Cardiac fibroblast (primary cell): ENCODE measurements at regions not wholly inside any gene's neighbourhood (a gene's known extent, or its start where the extent isn't known, plus 50 kb on each side); places are given as distances from the start of the nearest gene placed in this dataset.

Experiments
- DNase-seq, 2 donors: peaks; one replicate each; pipeline versions ENCODE4 v3.0.0 to v3.0.0-alpha.2; 2010; ENCODE audit warnings: low read depth in 2 of 2
- H3K4me3 ChIP-seq, 2 donors: replicated peaks in 1 of 2; 1 replicate in 1 of 2; 2 replicates in 1 of 2; pipeline ENCODE4 v1.5.1; 2011; ENCODE audit warnings: low read depth in 2 of 2, low read length in 2 of 2, mild to moderate bottlenecking in 2 of 2, moderate library complexity in 1 of 2
- TF ChIP-seq, protein P1 (sequence below): IDR thresholded peaks from one replicate; pipeline ENCODE4 v1.5.1; 2011; ENCODE audit warnings: low read depth, mild to moderate bottlenecking, low read length, inconsistent platforms

DNA sequence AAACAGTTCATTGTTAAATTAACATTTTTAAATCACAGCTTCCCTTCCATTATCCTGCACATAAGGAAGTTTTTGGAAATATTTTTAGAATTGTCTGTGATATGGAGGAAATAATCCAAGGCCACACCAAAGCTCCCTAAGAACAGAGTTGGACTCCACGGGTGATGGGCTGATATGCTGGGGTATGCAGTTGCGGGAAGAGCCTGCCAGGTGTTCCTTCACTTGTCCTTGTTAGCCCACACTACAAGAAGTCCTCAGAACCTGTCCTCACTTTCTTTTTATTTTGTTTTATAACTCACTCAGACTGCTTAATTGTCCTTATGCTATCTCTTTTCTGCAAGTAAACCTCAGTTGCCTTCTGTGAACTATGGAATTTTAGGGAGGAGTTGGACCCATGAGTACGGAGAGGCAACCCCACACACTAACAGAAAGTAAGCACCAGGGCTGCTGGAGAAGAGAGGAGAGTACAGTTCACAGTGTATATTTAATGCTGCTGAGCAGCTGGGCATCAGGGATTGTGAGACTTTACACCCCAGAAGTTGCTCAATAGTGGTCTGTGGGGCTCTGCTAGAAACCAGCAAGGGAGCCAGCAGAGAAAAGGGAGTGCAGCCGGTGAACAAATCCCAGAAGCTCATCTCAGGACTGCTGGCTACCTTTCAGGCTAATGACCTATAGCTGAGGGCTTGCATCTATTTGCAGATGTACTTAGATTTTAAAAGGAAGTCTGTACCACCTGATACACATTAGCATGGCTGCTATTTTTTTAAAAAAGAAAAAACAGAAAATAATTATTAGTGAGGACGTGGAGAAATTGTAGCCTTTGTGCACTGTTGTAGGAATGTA lies 64.6 kb upstream of the FOXN2 start:
- no peak overlapping the region for H3K4me3 ChIP-seq
- DNase-seq = peak; percentile 49 to 71
- TF ChIP-seq, protein P1, sequence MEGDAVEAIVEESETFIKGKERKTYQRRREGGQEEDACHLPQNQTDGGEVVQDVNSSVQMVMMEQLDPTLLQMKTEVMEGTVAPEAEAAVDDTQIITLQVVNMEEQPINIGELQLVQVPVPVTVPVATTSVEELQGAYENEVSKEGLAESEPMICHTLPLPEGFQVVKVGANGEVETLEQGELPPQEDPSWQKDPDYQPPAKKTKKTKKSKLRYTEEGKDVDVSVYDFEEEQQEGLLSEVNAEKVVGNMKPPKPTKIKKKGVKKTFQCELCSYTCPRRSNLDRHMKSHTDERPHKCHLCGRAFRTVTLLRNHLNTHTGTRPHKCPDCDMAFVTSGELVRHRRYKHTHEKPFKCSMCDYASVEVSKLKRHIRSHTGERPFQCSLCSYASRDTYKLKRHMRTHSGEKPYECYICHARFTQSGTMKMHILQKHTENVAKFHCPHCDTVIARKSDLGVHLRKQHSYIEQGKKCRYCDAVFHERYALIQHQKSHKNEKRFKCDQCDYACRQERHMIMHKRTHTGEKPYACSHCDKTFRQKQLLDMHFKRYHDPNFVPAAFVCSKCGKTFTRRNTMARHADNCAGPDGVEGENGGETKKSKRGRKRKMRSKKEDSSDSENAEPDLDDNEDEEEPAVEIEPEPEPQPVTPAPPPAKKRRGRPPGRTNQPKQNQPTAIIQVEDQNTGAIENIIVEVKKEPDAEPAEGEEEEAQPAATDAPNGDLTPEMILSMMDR = no peak

DNA sequence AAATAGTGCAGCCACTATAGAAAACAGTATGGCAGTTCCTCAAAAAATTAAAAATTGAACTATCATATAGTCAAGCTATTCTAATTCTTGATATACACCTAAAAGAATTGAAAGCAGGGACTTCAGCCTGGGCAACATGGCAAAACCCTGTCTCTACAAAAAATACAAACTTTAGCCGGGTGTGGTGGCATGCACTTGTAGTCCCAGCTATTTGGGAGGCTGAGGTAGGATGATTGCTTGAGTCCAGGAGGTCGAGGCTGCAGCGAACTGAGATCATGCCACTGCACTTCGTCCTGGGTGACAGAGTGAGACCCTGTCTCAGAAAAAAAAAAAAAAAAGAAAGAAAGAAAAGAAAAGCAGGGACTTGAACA lies 64.0 kb upstream of the FOXN2 start:
- no peak overlapping the region for H3K4me3 ChIP-seq
- DNase-seq = no peak
- TF ChIP-seq, protein P1 = no peak

GRCh38 chr2:48250943-48251342 lies 63.5 kb upstream of the FOXN2 start:
- TF ChIP-seq, protein P1 = no peak
- peak; percentile 54 to 67 for DNase-seq

DNA sequence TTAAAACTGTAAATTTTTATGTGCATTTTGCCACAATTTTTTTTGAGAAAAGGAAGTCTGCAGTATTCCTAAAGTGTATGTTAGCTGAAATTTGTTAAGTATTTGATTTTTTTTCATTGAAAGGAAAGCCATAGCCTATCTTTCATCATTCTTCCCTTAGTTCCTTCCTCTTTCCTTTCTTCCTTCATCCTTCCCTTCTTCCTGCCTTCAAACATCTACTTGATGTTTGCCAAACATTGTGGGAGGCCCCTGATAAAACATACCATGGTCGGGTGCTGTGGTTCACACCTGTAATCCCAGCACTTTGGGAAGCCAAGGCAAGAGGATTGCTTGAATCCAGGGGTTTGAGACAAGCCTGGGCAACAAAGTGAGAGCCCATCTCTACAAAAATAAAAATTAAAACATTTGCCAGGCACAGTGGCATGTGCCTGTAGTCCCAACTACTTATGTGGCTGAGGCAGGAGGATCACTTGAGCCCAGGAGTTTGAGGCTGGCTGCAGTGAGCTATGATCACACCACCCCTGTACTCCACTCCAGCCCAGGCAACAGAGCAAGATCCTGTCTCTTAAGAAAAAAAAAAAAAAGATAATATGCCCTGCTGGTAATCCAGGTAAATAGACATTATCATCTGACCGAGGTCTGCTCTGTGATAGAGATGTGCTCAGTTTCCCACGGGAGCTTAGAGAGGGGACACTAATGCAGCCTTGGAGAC lies 62.9 kb upstream of the FOXN2 start:
- no peak overlapping the region for H3K4me3 ChIP-seq
- TF ChIP-seq, protein P1 = no peak
- DNase-seq = no peak

More at GRCh38 chr2:48250943-48251342, 63.5 kb upstream of the FOXN2 start:
- H3K4me3 ChIP-seq = no peak overlapping the region

DNA sequence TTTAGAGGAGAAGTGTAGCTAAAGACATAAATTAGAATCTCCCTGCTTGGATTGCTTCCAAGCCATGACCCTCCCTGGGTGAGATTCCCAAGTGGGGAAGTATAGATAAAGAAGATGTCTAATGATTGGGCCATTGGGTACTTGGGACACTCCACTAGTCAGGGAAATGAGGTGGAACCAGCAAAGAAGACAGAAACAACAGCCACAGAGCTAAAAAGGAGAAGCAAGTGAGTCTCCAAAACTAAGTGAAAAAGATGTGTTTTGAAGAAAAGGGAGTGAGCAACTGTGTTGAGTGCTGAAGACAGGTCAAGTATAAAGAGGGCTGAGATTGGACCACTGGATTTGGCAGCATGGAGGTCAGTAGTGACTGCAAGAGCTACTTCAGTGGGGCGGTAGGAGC lies 61.2 kb upstream of the FOXN2 start:
- TF ChIP-seq, protein P1 = no peak
- no peak for DNase-seq
- H3K4me3 ChIP-seq = no peak overlapping the region

DNA sequence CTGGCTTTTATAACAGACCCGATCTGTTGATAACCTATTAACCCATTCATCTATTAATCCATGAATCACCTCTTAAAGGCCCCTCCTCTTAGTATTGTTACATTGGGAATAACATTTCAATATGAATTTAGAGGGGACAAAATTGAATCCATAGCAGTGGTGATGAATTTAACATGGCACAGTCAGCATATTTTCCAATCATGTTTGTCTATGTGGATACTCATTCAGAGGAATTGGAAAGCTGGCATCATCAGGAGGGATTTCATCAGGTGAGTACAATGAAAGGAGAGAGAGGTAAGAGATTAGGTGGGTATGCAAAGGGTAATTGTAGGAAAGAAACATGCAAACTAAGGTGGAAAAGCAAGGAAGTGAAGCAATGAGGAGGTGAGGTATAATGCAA lies 59.6 kb upstream of the FOXN2 start:
- no peak for DNase-seq
- TF ChIP-seq, protein P1 = no peak
- H3K4me3 ChIP-seq = no peak overlapping the region
